Fibroblast of lung (primary cell): ENCODE measurements at regions not wholly inside any gene's neighbourhood (a gene's known extent, or its start where the extent isn't known, plus 50 kb on each side); places are given as distances from the start of the nearest gene placed in this dataset.

ENCODE experiments used
- CTCF ChIP-seq, 2 donors: IDR thresholded peaks in 1 of 2; conservative IDR thresholded peaks in 1 of 2; 1 replicate in 1 of 2; 2 replicates in 1 of 2; pipeline ENCODE4 v1.5.1; 2011 to 2012; ENCODE audit warnings: low read length in 2 of 2, control low read depth in 1 of 2, inconsistent platforms in 1 of 2, low read depth in 1 of 2, mild to moderate bottlenecking in 1 of 2
- EZH2 ChIP-seq: IDR thresholded peaks from 2 replicates; pipeline ENCODE4 v1.5.1; 2012; ENCODE audit warnings: low read length, control low read depth, mild to moderate bottlenecking; ENCODE audit errors: missing control alignments

DNA sequence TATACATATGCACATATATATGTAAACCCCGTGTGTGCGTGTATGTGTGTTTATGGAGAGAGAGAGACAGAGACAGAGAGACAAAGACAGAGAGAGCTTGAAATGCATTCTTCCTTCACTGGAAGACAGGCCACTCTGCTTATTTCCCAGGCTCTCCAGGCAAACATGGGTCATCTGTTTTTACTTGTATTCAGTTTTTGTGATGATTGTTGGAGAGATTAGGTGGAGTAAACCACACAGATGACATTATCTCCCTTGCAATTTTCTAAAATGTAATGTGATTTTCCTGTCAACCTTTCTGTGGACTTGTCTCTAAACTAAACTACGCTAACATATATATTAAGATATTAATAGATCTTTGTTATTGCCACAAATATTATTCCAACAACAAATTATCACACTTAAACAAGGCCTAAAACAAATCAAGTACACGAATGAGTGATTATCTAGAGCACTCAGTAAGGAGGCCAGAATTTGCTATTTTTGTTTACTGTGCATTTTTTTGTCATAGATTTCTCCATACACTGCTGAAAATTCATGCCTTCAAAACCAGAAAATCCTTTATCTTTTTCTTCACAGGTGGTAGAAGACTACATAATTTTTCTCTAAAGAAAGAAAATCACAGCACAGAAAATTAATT lies 251.8 kb upstream of the SLIT2 start:
- TF ChIP-seq EZH2 (no peak), CTCF (conservative IDR thresholded peaks at IDR 0.05 in 1 of 2, IDR thresholded peaks at IDR 0.05 in 1 of 2; ENCODE audit: low read depth in 1 of 2, low read length in 2 of 2) (no peak)
